ENCODE measurements at regions not wholly inside any gene's neighbourhood (a gene's known extent, or its start where the extent isn't known, plus 50 kb on each side); places are given as distances from the start of the nearest gene placed in this dataset.

GRCh38 chr12:93173178-93173957 is 204.4 kb upstream of the NUDT4 start:
- TF ChIP-seq CTCF (IDR thresholded peaks at IDR 0.05; ENCODE audit: insufficient read depth, low read depth, low read length) (no peak), EZH2 (IDR thresholded peaks at IDR 0.05; ENCODE audit: insufficient read depth, low read length) (no peak)

Data from astrocyte (in vitro differentiated cells and primary cell).